Endothelial cell of umbilical vein (primary cell): ENCODE measurements at regions not wholly inside any gene's neighbourhood (a gene's known extent, or its start where the extent isn't known, plus 50 kb on each side); places are given as distances from the start of the nearest gene placed in this dataset.

ENCODE experiments used
- BruUV-seq: library from RNA; stranded (reverse); fragments of 400-500 nt; replicated peaks from 2 replicates; lab custom pipeline; 2021; lab: Mats Ljungman, UMichigan
- CTCF ChIA-PET: fragments of 300-600, 350-600 bp; sonication (Branson Sonifier 250); formaldehyde crosslinking; loops from one replicate; lab custom pipeline; 2021; ENCODE audit warnings: antibody characterized with exemption, inconsistent platforms; lab: Charles Lee
- POLR2A ChIA-PET: fragments of 300-600, 350-600 bp; sonication (Branson Sonifier 250); formaldehyde crosslinking; loops from one replicate; lab custom pipeline; 2021; ENCODE audit warnings: antibody characterized with exemption, inconsistent platforms; lab: Charles Lee
- DNase-seq: peaks from one replicate; pipeline ENCODE4 v3.0.0-alpha.2; 2011; ENCODE audit warnings: low read depth, low spot score
- FAIRE-seq: peaks from 2 replicates; lab custom pipeline; 2011; peaks lifted over from hg19 to GRCh38; lab: Jason Lieb, UNC
- H2AFZ ChIP-seq: 2 replicates; pipeline ENCODE4 v1.6.0; 2012; ENCODE audit warnings: low read depth, low read length, control low read depth, inconsistent platforms
- H3K27ac ChIP-seq: 2 replicates; pipeline ENCODE4 v1.5.1; 2011; ENCODE audit warnings: low read depth, mild to moderate bottlenecking, control low read depth, low read length, moderate library complexity; ENCODE audit not compliant: insufficient read depth
- H3K27me3 ChIP-seq, 2 experiments: 2 replicates each; pipeline versions ENCODE4 v1.6.0 to v1.6.1; 2011; ENCODE audit warnings: low read length in 2 of 2, mixed read lengths in 1 of 2; ENCODE audit not compliant: control insufficient read depth in 2 of 2, insufficient read depth in 2 of 2
- H3K36me3 ChIP-seq, 2 experiments: 2 replicates in 1 of 2; 3 replicates in 1 of 2; pipeline ENCODE4 v1.5.1; 2011; ENCODE audit warnings: low read length in 2 of 2, mild to moderate bottlenecking in 1 of 2, moderate library complexity in 1 of 2; ENCODE audit not compliant: control insufficient read depth in 2 of 2, insufficient read depth in 2 of 2; ENCODE audit errors: extremely low read depth in 1 of 2
- H3K4me1 ChIP-seq: 3 replicates; pipeline ENCODE4 v1.5.1; 2011; ENCODE audit warnings: mild to moderate bottlenecking, low read length; ENCODE audit not compliant: control insufficient read depth, insufficient read depth; ENCODE audit errors: extremely low read depth
- H3K4me2 ChIP-seq: 2 replicates; pipeline ENCODE4 v1.6.1; 2011; ENCODE audit warnings: low read length, control low read depth, mixed read lengths; ENCODE audit not compliant: insufficient read depth
- H3K4me3 ChIP-seq, 3 experiments: fragments of 200-600 bp in 1 of 3; sonication (generic), shearing (Covaris generic) in 1 of 3; replicated peaks in 1 of 3; 2 replicates each; pipeline ENCODE4 v1.5.1; 2011 to 2016; ENCODE audit warnings: control low read depth in 3 of 3, low read length in 3 of 3, mild to moderate bottlenecking in 2 of 3, inconsistent platforms in 1 of 3, low read depth in 1 of 3, moderate library complexity in 1 of 3; ENCODE audit not compliant: insufficient read depth in 1 of 3
- H3K79me2 ChIP-seq: 2 replicates; pipeline ENCODE4 v1.6.0; 2012; ENCODE audit warnings: low read length, inconsistent platforms; ENCODE audit not compliant: control insufficient read depth, insufficient read depth
- H3K9ac ChIP-seq: replicated peaks from 2 replicates; pipeline ENCODE3; 2011; ENCODE audit warnings: low read length, control low read depth; ENCODE audit not compliant: insufficient read depth; ENCODE audit errors: extremely low read depth
- H3K9me1 ChIP-seq: replicated peaks from 3 replicates; pipeline ENCODE4 v1.6.0; 2011; ENCODE audit warnings: mild to moderate bottlenecking, low read length; ENCODE audit not compliant: control insufficient read depth, insufficient read depth; ENCODE audit errors: extremely low read depth
- H3K9me3 ChIP-seq: replicated peaks from 2 replicates; pipeline ENCODE4 v1.5.1; 2012; ENCODE audit warnings: low read length, inconsistent platforms; ENCODE audit not compliant: control insufficient read depth, insufficient read depth
- H4K20me1 ChIP-seq: replicated peaks from 2 replicates; pipeline ENCODE3; 2011; ENCODE audit warnings: mild to moderate bottlenecking, low read length; ENCODE audit not compliant: control insufficient read depth, insufficient read depth; ENCODE audit errors: extremely low read depth
- EZH2 ChIP-seq: IDR thresholded peaks from 2 replicates; pipeline ENCODE4 v1.6.1; 2012; ENCODE audit warnings: borderline replicate concordance, low read depth, mild to moderate bottlenecking, moderate library complexity, low read length, inconsistent platforms; ENCODE audit not compliant: severe bottlenecking
- FOS ChIP-seq: IDR thresholded peaks from 2 replicates; pipeline ENCODE4 v1.6.1; 2011; ENCODE audit warnings: mild to moderate bottlenecking, low read length, moderate library complexity, borderline replicate concordance; ENCODE audit not compliant: insufficient read depth
- GATA2 ChIP-seq: IDR thresholded peaks from 2 replicates; pipeline ENCODE4 v1.7.0; 2011; ENCODE audit warnings: low read depth, mild to moderate bottlenecking, moderate library complexity, mixed read lengths, low read length; ENCODE audit not compliant: insufficient read length, insufficient read depth
- JUN ChIP-seq: IDR thresholded peaks from 2 replicates; pipeline ENCODE4 v1.6.1; 2011; ENCODE audit warnings: borderline replicate concordance, low read depth; ENCODE audit not compliant: insufficient read length, insufficient read depth
- MYC ChIP-seq: IDR thresholded peaks from one replicate; pipeline ENCODE4 v1.6.1; 2011; ENCODE audit warnings: mild to moderate bottlenecking, low read depth, low read length
- POLR2A ChIP-seq: IDR thresholded peaks from 2 replicates; pipeline ENCODE4 v1.6.1; 2012; ENCODE audit warnings: low read depth, mild to moderate bottlenecking, control low read depth, low read length
- POLR2AphosphoS5 ChIP-seq: IDR thresholded peaks from 2 replicates; pipeline ENCODE4 v1.6.1; 2012; ENCODE audit warnings: low read depth, mild to moderate bottlenecking, control low read depth, low read length, moderate library complexity; ENCODE audit not compliant: insufficient read depth
- dilution Hi-C: fragments of 300-500 bp; cut with MboI; formaldehyde crosslinking; loops from one replicate; pipeline ENCODE4 v1.15.0; 2019; ENCODE audit warnings: low sequenced_read_pairs; ENCODE audit not compliant: extremely low pct_ligation_motif_present
- intact Hi-C: fragments of 100-400 bp; cut with micrococcal nuclease; formaldehyde crosslinking; loops from one replicate; pipeline ENCODE4 v1.10.0; 2022
- TF ChIP-seq, protein P1 (sequence below): IDR thresholded peaks from 2 replicates; pipeline ENCODE4 v1.6.1; 2011; ENCODE audit not compliant: insufficient read depth, insufficient read length
- TF ChIP-seq, protein P2 (sequence below), 2 donors: IDR thresholded peaks; 1 replicate in 1 of 2; 2 replicates in 1 of 2; pipeline ENCODE4 v1.5.1; 2011; ENCODE audit warnings: low read length in 2 of 2, mild to moderate bottlenecking in 2 of 2, moderate library complexity in 2 of 2, control low read depth in 1 of 2, inconsistent platforms in 1 of 2, low read depth in 1 of 2; ENCODE audit not compliant: insufficient read depth in 1 of 2; ENCODE audit errors: extremely low read depth in 1 of 2

- ChIA-PET POLR2A (no interaction called here), CTCF (no interaction called here)
- H2AFZ ChIP-seq: no peak overlapping the region
- dilution Hi-C loops: no loop called here
- H3K9me3 ChIP-seq: peaks cover 12% of the 10 kb centered on the region
- H3K9me1 ChIP-seq: no peaks in the 10 kb centered on the region
- TF ChIP-seq FOS: no peak
- TF ChIP-seq GATA2: no peak
- TF ChIP-seq, protein P1, sequence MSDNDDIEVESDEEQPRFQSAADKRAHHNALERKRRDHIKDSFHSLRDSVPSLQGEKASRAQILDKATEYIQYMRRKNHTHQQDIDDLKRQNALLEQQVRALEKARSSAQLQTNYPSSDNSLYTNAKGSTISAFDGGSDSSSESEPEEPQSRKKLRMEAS: no peak
- no peak for TF ChIP-seq POLR2AphosphoS5
- no peak for TF ChIP-seq POLR2A
- no peak for TF ChIP-seq EZH2
- no peak for TF ChIP-seq MYC
- no peak overlapping the region for H3K4me3 ChIP-seq
- no peak overlapping the region for H3K27ac ChIP-seq
- no peaks in the 10 kb centered on the region for H3K4me1 ChIP-seq
- H3K27me3 ChIP-seq: no peaks in the 10 kb centered on the region
- no peaks in the 10 kb centered on the region for H3K79me2 ChIP-seq
- no peaks in the 10 kb centered on the region for H3K36me3 ChIP-seq
- FAIRE-seq (no peak), DNase-seq (no peak)
- no peaks in the 10 kb centered on the region for H4K20me1 ChIP-seq
- no peak overlapping the region for H3K9ac ChIP-seq
- no TSS peak for BruUV-seq
- H3K4me2 ChIP-seq: no peak overlapping the region
- intact Hi-C loops: no loop called here
Measured at GRCh38 chr10:130801784-130802183, 509.7 kb downstream of the TCERG1L start.

DNA sequence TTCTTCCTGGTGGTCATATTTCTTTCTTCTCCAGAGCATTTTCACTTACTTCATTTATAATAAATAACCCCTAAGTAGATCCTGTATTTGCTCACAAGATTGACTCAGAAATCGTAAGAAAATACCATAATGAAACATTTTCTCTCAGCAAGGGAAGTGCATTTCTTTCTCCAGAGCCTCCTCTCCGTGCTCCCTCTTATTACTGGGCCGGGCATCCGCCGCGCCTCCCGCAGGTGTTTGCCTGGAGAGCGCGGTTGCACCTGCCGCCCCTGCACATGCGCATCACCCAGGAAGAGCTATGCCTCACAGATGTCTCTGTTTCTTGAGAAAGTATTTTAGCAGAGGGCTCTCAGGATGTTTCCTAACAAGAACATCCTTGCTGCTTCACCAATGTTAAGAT, 509.2 kb downstream of the TCERG1L start:
- no peak for FAIRE-seq

More for the DNA sequence above, 509.2 kb downstream of the TCERG1L start:
- TF ChIP-seq, protein P2, sequence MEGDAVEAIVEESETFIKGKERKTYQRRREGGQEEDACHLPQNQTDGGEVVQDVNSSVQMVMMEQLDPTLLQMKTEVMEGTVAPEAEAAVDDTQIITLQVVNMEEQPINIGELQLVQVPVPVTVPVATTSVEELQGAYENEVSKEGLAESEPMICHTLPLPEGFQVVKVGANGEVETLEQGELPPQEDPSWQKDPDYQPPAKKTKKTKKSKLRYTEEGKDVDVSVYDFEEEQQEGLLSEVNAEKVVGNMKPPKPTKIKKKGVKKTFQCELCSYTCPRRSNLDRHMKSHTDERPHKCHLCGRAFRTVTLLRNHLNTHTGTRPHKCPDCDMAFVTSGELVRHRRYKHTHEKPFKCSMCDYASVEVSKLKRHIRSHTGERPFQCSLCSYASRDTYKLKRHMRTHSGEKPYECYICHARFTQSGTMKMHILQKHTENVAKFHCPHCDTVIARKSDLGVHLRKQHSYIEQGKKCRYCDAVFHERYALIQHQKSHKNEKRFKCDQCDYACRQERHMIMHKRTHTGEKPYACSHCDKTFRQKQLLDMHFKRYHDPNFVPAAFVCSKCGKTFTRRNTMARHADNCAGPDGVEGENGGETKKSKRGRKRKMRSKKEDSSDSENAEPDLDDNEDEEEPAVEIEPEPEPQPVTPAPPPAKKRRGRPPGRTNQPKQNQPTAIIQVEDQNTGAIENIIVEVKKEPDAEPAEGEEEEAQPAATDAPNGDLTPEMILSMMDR (IDR thresholded peaks at IDR 0.05; ENCODE audit: extremely low read depth in 1 of 2, insufficient read depth in 1 of 2, low read depth in 1 of 2, low read length in 2 of 2): no peak
- TF ChIP-seq MYC (no peak), JUN (no peak), POLR2AphosphoS5 (no peak), EZH2 (no peak), POLR2A (no peak), FOS (no peak), GATA2 (no peak)
- TF ChIP-seq, protein P1: no peak
- CTCF ChIA-PET: no interaction called here
- Histone ChIP-seq H3K9me3 (peaks cover 12% of the 10 kb centered on the region), H3K79me2 (no peaks in the 10 kb centered on the region), H2AFZ (no peak overlapping the region), H3K9me1 (no peaks in the 10 kb centered on the region), H3K36me3 (no peaks in the 10 kb centered on the region), H4K20me1 (no peaks in the 10 kb centered on the region), H3K4me1 (no peaks in the 10 kb centered on the region), H3K27ac (no peak overlapping the region), H3K9ac (no peak overlapping the region), H3K27me3 (no peaks in the 10 kb centered on the region), H3K4me3 (no peak overlapping the region), H3K4me2 (no peak overlapping the region)
- no TSS peak for BruUV-seq
- no peak for DNase-seq
- intact Hi-C loops: no loop called here
- POLR2A ChIA-PET: no interaction called here
- dilution Hi-C loops: no loop called here
